ENCODE measurements at regions not wholly inside any gene's neighbourhood (a gene's known extent, or its start where the extent isn't known, plus 50 kb on each side); places are given as distances from the start of the nearest gene placed in this dataset.
"Not testable (repeated sequence)": the region's sequence is repeated elsewhere in the genome, so short reads cannot be mapped to it uniquely, and the experiment has no call there.

GRCh38 chr19:20482721-20483120, 82.9 kb downstream of the ZNF737 start:
- peaks cover 0 to 1% (median 0%) of the 10 kb centered on the region in 3 donors for H3K4me1 Mint-ChIP-seq
- peaks cover 2% of the 10 kb centered on the region for H3K36me3 Mint-ChIP-seq
- no peak overlapping the region for H3K27ac Mint-ChIP-seq
- no peak overlapping the region for H3K4me3 Mint-ChIP-seq
- peaks cover 9 to 31% (median 30%) of the 10 kb centered on the region in 3 donors for H3K9me3 Mint-ChIP-seq
- no peaks in the 10 kb centered on the region for H3K27me3 Mint-ChIP-seq

- peaks cover 2% of the 10 kb centered on the region for H3K36me3 Mint-ChIP-seq
- H3K27me3 Mint-ChIP-seq, result no peaks in the 10 kb centered on the region
- peaks cover 9 to 34% (median 32%) of the 10 kb centered on the region in 3 donors for H3K9me3 Mint-ChIP-seq
- H3K4me3 Mint-ChIP-seq, result no peak overlapping the region
- no peak overlapping the region for H3K27ac Mint-ChIP-seq
- H3K4me1 Mint-ChIP-seq, result peaks cover 0 to 3% (median 0%) of the 10 kb centered on the region in 3 donors
These were observed 83.8 kb downstream of the ZNF737 start for GRCh38 chr19:20481736-20482135.

DNA sequence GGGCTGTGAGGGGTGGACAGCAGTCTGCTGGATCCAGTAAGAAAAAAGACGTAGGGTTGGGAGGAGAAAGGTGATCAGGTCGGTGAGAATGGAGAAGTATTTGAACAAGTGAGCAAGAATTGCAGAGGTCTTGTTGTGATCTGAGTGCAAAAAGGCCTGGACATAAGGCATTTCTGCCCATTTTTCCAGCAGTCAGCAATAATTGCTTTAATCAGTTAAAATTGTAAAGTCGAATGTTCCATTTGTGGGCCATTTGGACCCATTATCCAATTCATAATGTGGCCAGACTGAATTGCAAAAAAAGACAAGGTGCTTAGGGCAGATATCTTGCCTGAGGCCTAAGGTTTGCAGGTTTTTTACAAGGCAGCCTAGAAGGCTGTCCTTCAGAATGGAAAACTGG, 86.1 kb downstream of the ZNF737 start:
- peaks cover 2% of the 10 kb centered on the region for H3K36me3 Mint-ChIP-seq

DNA sequence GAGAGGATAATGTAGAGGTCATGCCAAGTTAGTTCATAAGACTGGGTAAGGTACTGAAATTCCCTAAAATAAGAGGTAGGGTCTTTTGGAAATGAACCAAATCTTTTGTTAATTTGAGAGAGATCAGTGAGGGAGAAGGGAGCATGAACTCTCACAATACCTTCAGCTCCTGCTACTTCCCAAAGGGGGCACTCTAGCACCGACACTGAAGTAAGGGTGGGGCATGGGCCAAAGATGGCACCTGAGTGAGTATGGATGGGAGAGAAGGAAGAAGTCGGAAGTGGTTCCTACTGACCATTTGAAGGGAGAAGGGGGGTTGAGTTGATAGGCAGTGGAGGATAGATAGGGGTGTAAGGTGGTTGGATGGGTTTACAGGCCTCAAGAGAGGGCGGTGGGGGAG, 86.6 kb downstream of the ZNF737 start:
- Mint-ChIP-seq H3K4me3 (peak overlapping the region in 1 of 4 donors; percentile 60), H3K27ac (no peak overlapping the region), H3K4me1 (peaks cover 0 to 3% (median 0%) of the 10 kb centered on the region in 3 donors), H3K36me3 (peaks cover 2% of the 10 kb centered on the region), H3K9me3 (peaks cover 14 to 47% (median 29%) of the 10 kb centered on the region in 3 donors), H3K27me3 (no peaks in the 10 kb centered on the region)

More for the DNA sequence above, 86.1 kb downstream of the ZNF737 start:
- H3K27me3 Mint-ChIP-seq, result no peaks in the 10 kb centered on the region
- no peak overlapping the region for H3K4me3 Mint-ChIP-seq
- H3K4me1 Mint-ChIP-seq, result peaks cover 0 to 3% (median 0%) of the 10 kb centered on the region in 3 donors
- no peak overlapping the region for H3K27ac Mint-ChIP-seq
- peaks cover 10 to 45% (median 32%) of the 10 kb centered on the region in 3 donors for H3K9me3 Mint-ChIP-seq

- H3K9me3 Mint-ChIP-seq, result peaks cover 17 to 37% (median 27%) of the 10 kb centered on the region in 3 donors
- H3K27ac Mint-ChIP-seq, result no peak overlapping the region
- no peaks in the 10 kb centered on the region for H3K27me3 Mint-ChIP-seq
- peaks cover 3% of the 10 kb centered on the region for H3K36me3 Mint-ChIP-seq
- no peak overlapping the region for H3K4me3 Mint-ChIP-seq
- peaks cover 0 to 1% (median 0%) of the 10 kb centered on the region in 3 donors for H3K4me1 Mint-ChIP-seq
These were observed 92.7 kb downstream of the ZNF737 start for GRCh38 chr19:20472854-20473253.

DNA sequence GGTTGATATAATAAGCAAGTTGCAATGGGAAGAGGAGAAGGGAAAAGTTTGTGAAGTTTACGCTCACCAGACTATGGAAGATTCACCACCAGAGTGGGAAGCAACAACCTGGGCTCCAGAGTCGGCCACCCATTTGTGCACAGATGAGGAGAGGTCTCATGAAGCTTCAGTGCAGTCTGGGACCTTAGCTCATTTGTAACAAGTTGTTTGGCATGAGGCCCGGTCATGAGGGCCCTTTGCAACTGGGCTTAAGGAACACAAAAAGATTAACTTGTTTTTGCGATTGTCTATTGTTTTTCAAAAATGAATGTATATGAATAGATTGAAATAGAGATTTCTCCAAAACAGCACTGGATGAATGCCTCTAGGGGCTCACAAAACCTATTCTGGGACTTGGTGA, 94.2 kb downstream of the ZNF737 start:
- Mint-ChIP-seq H3K4me1 (no peaks in the 10 kb centered on the region), H3K36me3 (peaks cover 3% of the 10 kb centered on the region), H3K27ac (no peak overlapping the region), H3K27me3 (no peaks in the 10 kb centered on the region), H3K4me3 (no peak overlapping the region), H3K9me3 (peaks cover 11 to 30% (median 15%) of the 10 kb centered on the region in 3 donors)

DNA sequence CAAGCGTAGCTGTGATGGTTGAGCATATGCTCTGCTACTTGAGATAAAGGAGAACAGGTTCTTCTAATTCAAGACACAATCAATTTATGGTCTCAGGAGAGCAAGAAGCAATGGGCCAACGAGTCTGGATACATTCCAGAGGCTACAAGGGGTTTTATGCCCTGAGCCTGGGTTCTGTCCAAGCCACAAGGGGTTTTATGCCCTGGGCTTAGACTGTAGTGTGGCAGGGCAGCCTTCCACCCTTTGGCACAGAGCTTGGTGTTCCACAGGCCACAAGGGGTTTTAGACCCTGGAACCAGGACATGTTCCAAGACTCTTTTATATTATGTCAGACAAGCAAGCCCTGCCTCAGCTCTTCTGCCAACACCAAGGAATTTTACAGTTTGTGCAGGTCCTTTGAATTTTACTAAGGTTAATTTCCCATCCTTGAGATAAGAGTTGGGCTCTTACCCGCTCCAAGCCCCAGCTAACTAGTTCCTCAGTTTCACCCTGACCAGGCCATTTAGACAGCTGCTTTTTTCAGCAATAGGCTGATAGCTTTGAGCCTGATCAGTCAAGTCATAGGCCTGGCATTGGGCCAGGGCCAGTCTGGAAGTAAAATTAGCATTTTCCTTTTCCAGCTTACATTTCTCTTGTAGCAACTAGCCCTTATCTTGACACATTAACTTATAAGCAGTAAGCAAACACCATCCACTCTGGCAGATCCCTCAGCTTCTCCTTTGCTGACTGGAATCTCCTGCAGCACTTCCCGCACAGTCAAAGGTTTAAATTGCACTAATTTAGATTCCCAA, 95.0 kb downstream of the ZNF737 start:
- Mint-ChIP-seq H3K4me1 (no peaks in the 10 kb centered on the region), H3K4me3 (no peak overlapping the region), H3K9me3 (peaks cover 9 to 22% (median 13%) of the 10 kb centered on the region in 3 donors), H3K27me3 (no peaks in the 10 kb centered on the region), H3K27ac (no peak overlapping the region), H3K36me3 (peaks cover 2% of the 10 kb centered on the region)

DNA sequence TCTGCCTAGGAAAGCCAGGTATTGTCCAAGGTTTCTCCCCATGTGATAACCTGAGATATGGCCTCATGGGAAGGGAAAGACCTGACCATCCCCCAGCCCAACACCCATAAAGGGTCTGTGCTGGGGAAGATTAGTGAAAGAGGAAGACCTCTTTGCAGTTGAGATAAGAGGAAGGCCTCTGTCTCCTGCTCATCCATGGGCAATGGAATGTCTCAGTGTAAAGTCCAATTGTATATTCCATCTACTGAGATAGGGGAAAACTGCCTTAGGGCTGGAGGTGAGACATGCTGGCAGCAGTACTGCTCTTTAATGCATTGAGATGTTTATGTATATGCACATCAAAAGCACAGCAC, 99.0 kb downstream of the ZNF737 start:
- not testable (repeated sequence) for H3K4me1 Mint-ChIP-seq, H3K4me3 Mint-ChIP-seq, H3K27ac Mint-ChIP-seq, H3K27me3 Mint-ChIP-seq, H3K36me3 Mint-ChIP-seq
- H3K9me3 Mint-ChIP-seq, result peaks cover 4 to 12% (median 8%) of the 10 kb centered on the region in 3 donors

- peaks cover 4 to 12% (median 6%) of the 10 kb centered on the region in 3 donors for H3K9me3 Mint-ChIP-seq
- H3K36me3 Mint-ChIP-seq, H3K27me3 Mint-ChIP-seq, H3K4me1 Mint-ChIP-seq, H3K27ac Mint-ChIP-seq, H3K4me3 Mint-ChIP-seq: not testable (repeated sequence)
These were observed 99.5 kb downstream of the ZNF737 start for GRCh38 chr19:20465922-20466637.

DNA sequence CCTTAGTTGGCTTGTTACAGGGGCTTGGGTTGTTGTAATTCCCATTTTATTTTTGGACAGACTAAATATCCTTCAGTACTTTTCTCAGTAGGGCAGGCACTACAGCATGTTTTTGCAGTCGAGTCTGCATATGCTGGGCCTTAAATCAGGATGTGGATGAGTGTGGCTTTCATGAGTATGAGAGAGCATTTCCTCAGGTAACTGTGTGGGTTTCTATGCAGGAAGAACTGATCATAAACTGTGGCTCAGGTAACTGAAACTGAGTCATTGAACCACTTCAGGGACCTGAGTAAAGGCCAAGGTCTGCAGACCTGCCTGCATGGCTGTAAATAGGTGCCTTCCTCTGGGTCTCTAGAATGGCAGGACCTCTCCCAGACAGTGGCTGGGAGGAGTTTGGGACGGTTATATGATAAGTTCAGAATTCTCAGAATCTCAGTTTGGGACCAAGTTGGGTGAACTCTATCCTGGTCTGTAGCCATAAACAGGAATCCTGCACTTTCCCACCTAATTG, 112.1 kb downstream of the ZNF737 start:
- no peaks in the 10 kb centered on the region for H3K36me3 Mint-ChIP-seq
- peaks cover 0 to 1% (median 0%) of the 10 kb centered on the region in 3 donors for H3K9me3 Mint-ChIP-seq
- H3K27ac Mint-ChIP-seq, result peak overlapping the region in 1 of 3 donors; percentile 23
- H3K4me3 Mint-ChIP-seq, result no peak overlapping the region
- H3K4me1 Mint-ChIP-seq, result peaks cover 0 to 10% (median 9%) of the 10 kb centered on the region in 3 donors
- no peaks in the 10 kb centered on the region for H3K27me3 Mint-ChIP-seq

DNA sequence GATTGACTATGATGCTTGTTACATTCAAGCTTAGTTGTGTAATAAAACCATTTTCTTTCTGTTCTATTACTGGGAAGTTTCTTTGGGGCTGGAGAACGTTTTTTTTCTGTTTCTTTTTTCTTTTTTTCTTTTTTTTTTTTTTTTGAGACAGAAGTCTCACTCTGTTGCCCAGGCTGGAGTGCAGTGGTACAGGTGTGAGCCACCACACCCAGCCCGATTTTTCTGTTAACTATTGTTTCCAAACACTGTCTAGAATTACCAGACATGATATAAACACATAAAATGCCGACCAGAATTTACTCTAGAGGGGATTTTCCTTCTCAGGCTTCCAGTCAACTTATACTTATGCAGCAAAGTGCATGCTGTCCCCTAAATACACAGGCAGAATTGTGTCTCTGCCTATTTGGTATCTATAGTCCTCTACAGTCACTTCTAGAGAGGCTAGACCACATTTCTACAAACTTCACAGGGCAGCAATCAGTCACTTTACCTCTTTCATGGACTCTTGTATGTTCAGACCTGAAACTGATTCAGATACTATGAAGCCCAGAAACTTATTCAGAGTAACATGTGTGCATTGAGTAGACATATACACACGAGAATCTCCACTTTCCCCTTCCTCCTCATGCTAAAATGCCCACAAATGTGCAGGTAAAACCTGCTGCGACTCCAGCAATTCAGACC, 121.2 kb downstream of the ZNF737 start:
- H3K27me3 Mint-ChIP-seq, result peaks cover 2% of the 10 kb centered on the region
- H3K9me3 Mint-ChIP-seq, result peaks cover 0 to 5% (median 3%) of the 10 kb centered on the region in 3 donors
- no peak overlapping the region for H3K27ac Mint-ChIP-seq
- no peaks in the 10 kb centered on the region for H3K36me3 Mint-ChIP-seq
- H3K4me3 Mint-ChIP-seq, result no peak overlapping the region
- peaks cover 2 to 11% (median 3%) of the 10 kb centered on the region in 3 donors for H3K4me1 Mint-ChIP-seq

DNA sequence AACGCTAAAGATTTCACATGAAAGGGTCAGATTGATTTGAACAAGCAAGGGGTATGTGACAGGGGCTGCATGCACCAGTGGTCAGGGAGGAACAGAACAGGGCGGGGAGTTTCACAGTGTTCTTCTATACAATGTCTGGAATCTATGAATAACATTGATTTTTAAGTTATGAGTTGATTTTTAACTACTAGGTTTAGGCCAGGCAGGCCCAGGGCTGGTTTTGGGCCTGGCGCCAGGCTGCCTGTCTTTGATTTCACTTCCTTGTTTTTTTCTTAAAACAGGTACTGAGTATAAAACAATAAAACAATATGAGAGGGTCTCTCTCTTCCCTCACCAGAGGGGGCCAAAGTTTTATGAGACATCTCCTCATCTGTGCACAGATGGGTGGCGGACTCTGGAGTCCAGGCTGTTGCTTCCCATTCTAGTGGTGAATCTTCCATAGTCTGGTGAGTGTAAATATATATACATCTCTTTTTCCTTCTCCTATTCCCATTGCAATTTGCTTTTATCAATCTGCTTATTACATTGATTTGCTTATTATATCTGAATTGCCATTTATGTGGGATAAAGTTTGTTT, 133.2 kb downstream of the ZNF737 start:
- Mint-ChIP-seq H3K4me1 (peaks cover 5 to 14% (median 11%) of the 10 kb centered on the region in 3 donors), H3K4me3 (peak overlapping the region in 2 of 4 donors; percentile 13 to 43), H3K27ac (peak overlapping the region; percentile 36 to 92 (median 84)), H3K9me3 (peaks cover 2 to 16% (median 4%) of the 10 kb centered on the region in 3 donors)
- not testable (repeated sequence) for H3K36me3 Mint-ChIP-seq, H3K27me3 Mint-ChIP-seq

DNA sequence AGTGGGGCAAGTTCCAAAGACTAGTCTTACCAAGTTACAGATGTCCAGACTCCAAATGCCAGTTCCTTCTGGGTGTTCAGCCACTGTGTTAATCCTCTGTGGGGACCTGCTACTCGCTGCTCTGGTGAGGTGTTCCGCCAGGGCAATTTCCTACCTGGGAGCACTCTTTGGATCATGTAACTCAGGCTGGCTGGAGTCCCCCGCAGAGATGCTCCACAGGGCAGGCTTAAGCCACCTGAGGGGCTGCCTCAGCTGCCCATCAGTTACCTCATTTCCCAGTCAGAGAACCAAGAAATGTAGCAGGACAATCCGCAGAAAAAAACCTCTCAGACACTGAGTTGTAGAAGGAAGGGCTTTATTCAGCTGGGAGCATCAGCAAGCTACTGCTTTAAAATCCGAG, 133.8 kb downstream of the ZNF737 start:
- Mint-ChIP-seq H3K4me1 (peaks cover 5 to 14% (median 11%) of the 10 kb centered on the region in 3 donors), H3K27me3 (no peaks in the 10 kb centered on the region), H3K36me3 (no peaks in the 10 kb centered on the region), H3K4me3 (peak overlapping the region in 2 of 4 donors; percentile 13 to 43), H3K9me3 (peaks cover 2 to 12% (median 4%) of the 10 kb centered on the region in 3 donors), H3K27ac (peak overlapping the region; percentile 36 to 92 (median 84))

- Mint-ChIP-seq H3K4me1 (peaks cover 5 to 18% (median 6%) of the 10 kb centered on the region in 3 donors), H3K9me3 (peaks cover 0 to 4% (median 0%) of the 10 kb centered on the region in 3 donors), H3K27me3 (no peaks in the 10 kb centered on the region), H3K27ac (peak overlapping the region; percentile 91 to 98 (median 91)), H3K36me3 (peaks cover 3% of the 10 kb centered on the region), H3K4me3 (peak overlapping the region; percentile 97 to 99 (median 99))
These were observed 142.0 kb downstream of the ZNF737 start for GRCh38 chr19:20423381-20424197.
